ENCODE measurements at regions not wholly inside any gene's neighbourhood (a gene's known extent, or its start where the extent isn't known, plus 50 kb on each side); places are given as distances from the start of the nearest gene placed in this dataset.

DNA sequence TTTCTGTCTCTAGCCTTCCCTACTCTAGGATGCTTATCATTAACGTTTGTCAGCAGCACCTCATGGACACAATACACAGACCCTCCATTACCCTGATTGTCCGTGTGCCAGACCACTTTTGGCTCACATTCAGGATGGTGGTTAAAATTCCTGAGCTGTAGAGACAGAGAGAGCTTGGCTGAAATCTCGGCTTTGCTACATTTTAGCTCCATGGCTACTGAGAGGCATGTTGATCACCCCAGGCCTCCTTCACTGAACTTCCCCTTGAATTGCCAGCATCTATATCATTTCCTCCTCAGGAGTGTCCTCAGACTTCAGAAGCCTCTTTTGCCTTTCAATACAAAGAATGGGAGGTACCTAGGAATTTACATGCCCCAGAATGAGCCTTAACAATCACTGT, 104.7 kb upstream of the ISL1 start:
- DNase-seq (ENCODE audit: low read depth), result no peak

DNA sequence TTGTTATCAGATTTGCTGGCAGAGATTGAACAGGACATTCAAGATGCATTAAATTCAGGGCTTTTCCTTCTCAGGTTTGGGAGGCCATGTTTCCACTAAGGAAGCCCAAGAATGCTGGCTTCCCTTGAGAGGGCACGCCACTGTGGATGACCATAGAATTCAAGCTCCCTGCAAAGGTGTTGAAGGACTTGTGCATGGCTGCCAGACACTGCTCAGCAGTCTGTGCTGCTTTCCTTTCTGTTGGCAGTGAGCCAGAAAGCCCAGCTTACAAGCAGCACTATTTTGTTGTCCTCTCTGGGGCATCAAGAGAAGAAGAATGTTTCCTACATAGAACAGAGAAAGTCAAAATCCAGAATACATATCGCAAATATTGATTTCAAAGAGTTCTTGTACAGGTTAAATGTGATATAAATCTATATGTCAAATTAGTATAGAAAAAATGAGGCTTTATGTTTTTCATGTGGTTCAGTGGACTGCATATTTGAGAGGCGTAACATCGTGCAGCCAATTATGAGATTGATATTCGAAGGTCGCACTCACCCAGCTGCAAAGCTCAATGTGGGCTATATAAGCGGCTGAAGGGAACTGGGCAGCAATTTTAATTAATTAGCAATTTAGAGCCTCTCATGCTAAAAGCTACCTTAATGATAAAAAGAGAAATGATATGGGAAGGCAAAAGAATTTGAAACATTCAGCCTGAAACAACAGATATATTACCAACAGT, 103.1 kb upstream of the ISL1 start:
- DNase-seq (ENCODE audit: low read depth), result no peak

DNA sequence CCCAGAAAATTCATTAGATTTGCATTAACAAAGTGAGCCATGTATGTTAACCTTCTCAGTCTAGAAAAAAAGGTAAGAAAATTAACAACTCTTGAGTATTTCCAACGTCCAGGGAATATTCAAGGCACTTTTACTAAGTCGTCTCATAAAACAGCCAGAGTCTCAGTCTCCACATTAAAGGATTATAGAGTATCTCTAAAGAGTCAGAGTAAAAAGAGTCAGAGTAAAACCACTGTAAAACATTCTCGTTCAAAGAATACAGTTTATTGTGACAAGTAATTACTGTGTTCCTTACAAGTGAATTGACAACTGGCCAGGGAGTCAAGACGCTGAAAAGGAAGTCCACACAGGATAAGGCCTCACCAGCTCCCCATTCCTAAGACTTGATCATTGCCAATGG, 97.2 kb upstream of the ISL1 start:
- DNase-seq (ENCODE audit: low read depth), result no peak

DNA sequence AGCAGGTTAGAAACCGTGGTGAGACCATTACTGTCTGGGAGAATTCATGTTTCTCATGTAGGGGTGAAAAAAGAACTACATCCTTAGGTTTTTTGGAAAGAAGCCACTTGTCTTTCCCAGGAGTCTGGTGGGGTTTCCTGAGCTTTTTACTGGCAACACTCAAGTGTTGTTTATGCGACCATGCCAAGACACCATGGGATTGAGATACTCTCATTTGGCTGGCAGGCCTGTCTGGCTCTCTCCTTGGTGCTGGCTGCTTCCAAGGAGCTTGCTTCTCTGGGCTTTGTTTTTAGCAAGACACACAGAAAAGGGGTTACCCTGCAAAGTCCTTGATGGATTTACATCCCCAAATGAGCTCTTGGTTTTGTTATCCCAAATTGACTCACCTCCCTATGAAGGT, 80.9 kb upstream of the ISL1 start:
- DNase-seq (ENCODE audit: low read depth), result no peak

DNA sequence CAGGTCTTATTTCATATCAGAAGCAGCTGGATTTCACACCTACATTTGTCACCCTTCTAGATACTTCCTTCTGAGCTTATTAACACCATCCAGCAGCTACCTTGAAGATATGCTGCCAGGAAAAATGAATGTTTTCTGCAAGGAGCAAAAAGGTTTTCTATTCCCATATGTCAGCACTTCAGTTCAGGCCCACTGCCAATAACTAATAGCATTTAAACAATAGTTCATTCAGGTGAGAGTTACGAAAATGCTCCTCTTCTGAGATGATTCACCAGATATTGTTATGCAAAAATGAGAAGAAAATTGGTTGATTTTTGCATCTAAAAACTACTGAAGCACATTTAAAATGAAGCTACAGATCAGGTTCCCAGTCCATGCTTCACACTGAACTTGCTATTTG, 56.4 kb upstream of the ISL1 start:
- DNase-seq (ENCODE audit: low read depth), result no peak

All from CMK (cell line).